HPDE6-E6E7 (cell line): ENCODE measurements at regions not wholly inside any gene's neighbourhood (a gene's known extent, or its start where the extent isn't known, plus 50 kb on each side); places are given as distances from the start of the nearest gene placed in this dataset.
"Not testable (repeated sequence)": the region's sequence is repeated elsewhere in the genome, so short reads cannot be mapped to it uniquely, and the experiment has no call there.

Experiments
- DNase-seq: peaks from one replicate; pipeline ENCODE4 v3.0.0; 2011; ENCODE audit warnings: missing footprints; ENCODE audit errors: extremely low spot score

DNA sequence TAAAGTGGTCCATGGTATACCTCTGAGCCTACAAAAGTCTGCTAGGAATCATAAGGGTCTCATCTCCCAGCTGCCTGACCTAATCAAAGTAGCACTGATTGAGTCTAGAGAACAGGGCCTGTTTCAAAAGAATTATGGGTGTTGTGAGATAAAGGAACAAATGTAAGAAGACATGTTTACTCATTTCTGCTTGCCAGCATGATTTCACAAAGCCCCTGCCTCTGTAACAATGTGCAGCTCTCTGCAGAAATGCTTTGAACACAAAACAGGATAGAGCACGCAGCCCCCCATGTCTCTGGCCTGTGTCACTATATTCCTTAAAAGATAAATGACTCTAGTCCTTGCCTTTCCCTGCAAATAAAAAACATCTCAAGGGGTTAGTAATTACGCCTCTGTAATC is 94.7 kb upstream of the IGSF10 start:
- no peak for DNase-seq

GRCh38 chr3:151553888-151554287 is 93.0 kb upstream of the IGSF10 start:
- DNase-seq = no peak

DNA sequence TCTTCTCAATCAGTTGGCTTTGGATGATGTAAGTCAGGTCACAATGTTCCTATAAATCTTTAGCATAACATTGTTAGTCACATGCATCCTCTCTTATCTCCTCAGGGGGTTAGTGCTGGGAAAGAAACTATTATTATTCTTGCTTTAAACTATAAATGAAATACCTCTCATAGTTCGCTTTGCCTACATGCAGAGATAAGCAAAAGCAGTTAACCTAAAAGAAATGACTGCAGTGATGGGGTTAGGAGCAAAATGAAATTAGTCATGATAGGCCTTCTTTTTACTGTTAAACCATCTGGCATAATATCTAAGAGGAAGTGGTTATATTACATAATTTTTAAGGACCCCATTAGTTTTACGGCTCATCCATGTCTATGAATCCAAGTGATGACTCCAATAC is 91.7 kb upstream of the IGSF10 start:
- no peak for DNase-seq

- DNase-seq = no peak
These were observed 89.8 kb upstream of the IGSF10 start for GRCh38 chr3:151550642-151551041.

DNA sequence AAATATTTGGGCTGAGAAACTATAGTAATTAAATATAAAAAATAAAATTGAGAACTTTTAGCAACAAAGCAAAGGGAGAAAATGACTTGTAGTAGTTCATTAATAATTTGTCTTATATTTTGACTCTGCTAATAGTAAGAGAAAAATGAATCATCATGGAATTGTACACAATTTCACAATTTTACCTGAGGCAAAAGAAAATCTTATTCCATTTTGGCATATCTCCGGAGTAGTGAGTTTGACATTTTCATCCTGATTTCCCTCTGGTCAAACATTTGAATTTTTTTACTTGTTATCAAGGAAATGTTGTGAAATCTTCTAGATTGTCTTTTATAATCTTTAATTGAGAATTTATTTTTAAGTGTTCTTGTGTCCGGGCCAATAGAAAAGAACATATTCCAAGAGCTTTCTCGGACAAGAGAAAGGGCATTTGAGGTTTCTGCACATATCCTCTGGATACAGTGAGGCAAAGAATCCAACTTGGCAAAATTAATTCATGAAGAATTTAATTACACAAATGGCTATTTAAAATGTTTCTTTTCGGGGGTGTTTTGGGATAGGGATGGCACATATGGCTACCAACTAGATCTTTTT is 89.3 kb upstream of the IGSF10 start:
- no peak for DNase-seq

DNA sequence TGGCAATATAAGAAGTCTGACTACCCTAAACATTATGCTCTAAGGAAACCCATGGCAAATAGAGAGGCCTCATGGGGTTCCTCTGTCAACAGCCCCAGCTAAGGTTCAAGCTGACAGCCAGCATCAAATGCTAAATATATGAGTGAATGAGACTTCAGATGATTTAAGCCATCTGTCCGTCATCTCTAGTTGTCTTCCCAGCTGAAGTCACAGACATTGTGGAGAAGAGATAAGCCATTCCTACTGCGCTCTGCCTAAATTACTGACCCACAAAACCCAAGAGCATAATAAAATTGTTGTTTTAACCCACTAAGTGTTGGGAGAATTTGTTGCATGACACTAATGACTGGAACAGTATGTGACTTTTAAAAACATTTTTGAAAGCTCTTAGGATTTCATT is 87.3 kb upstream of the IGSF10 start:
- no peak for DNase-seq

DNA sequence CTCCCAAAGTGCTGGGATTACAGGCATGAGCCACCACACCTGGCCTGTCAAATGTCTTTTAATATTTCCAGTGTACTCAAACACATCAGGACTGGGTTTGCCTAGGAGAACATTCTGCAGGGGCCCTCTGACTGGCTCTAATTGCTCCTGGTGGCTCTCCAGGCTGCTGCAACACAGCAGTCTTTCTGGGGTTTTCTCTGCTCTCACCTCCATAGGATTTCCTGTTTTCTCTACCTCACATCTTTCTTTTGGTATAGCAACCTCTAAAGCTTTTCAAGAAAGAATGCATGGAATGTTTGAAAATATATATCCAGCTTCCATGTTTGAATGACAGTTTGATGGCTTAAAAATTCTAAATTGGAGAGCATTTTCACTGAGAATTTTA is 83.3 kb upstream of the IGSF10 start:
- DNase-seq = no peak

DNA sequence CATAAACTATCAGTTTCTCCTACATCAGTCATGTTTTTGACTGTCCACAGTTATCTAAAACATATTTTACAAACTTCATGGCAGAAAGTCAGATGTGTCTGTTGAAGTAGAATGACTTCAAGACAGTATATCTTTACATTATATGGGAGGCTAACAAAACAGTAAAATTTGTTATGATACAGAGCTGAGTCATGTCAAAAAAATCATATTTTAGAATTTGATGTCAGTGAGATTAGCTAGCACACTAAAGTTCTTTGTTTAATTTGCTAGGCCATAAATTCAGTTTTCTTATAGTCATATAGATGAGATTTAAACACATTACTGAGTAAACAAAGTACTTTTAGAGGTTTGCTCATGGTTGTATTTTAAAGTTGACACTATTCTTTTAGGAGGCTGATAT is 80.3 kb upstream of the IGSF10 start:
- no peak for DNase-seq

GRCh38 chr3:151539599-151539998 is 78.7 kb upstream of the IGSF10 start:
- DNase-seq = no peak

- DNase-seq = no peak
These were observed 77.9 kb upstream of the IGSF10 start for GRCh38 chr3:151538456-151539393.

DNA sequence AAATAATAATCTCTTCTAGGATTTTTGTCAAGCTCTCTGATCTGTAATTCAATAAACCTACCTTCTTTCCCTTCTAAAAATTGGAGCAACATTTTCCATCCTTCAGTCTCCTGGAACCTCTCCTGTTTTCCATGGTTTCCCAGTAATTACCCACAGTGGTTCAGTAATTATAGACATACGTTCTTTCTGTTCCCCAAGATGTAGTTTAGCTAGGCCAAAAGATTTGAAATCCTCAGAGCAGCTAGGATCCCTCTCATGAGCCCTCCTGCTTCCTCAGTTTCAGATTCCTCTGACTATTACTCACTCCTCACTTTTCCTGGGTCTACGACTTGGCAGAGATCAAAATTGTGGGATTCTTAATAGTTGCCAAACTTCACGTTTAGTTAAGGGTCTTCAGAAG is 76.9 kb upstream of the IGSF10 start:
- DNase-seq = no peak

DNA sequence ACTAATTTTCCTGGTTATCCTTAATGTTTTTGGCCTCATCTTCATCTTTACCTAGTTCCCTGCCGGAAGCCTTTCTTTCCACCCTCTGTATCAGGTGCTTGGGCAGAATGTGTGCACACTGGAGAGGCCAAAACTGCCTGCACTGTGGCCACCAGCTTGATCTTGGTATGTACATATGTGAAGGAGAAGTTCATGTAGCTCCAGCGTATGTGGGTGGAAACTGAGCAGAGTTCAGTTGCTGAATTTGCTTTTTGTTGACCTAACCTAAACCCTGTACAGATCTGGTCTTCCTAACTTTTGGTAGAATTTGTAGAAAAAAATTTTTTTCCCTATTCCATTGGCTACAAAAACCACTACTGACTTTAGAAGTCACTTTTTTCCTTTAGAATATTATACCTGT is 65.9 kb upstream of the IGSF10 start:
- no peak for DNase-seq

DNA sequence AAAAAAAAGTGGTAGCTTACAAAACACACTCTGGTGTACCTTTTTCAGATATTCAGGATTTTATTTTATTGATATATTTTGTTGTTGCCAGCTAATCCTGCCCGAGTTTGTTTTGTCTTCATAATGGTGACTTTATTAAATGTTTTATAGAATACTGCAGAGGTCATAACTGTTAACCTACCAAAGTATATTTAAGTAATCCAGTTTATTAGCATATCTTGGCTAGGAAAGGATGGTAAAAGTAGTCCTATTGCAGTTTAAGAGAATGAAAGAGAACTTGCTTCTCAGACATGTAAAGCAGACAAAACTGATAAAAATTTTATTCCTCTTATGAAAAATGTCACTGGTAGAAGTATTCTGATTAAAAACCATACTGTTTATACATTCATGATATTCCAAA is 59.2 kb upstream of the IGSF10 start:
- no peak for DNase-seq

GRCh38 chr3:151511433-151511832 is 50.6 kb upstream of the IGSF10 start:
- not testable (repeated sequence) for DNase-seq
